Neural progenitor cell (in vitro differentiated cells): ENCODE measurements at regions not wholly inside any gene's neighbourhood (a gene's known extent, or its start where the extent isn't known, plus 50 kb on each side); places are given as distances from the start of the nearest gene placed in this dataset.

Experiments used
- DNase-seq: peaks from one replicate; pipeline ENCODE4 v3.0.0-alpha.2; 2016; ENCODE audit warnings: low spot score
- H2AFZ ChIP-seq: fragments of 200-600 bp; sonication (generic); replicated peaks from 2 replicates; pipeline ENCODE4 v1.6.1; 2016; ENCODE audit warnings: antibody characterized with exemption
- H3F3A ChIP-seq: fragments of 200-600 bp; sonication (generic); 2 replicates; pipeline ENCODE4 v1.6.1; 2016; ENCODE audit warnings: antibody characterized with exemption, low read depth
- H3K27ac ChIP-seq: fragments of 200-600 bp; sonication (generic); 2 replicates; pipeline ENCODE4 v1.5.1; 2016; ENCODE audit warnings: mild to moderate bottlenecking
- H3K27me3 ChIP-seq: fragments of 200-600 bp; sonication (generic); 2 replicates; pipeline ENCODE4 v1.6.1; 2016; ENCODE audit warnings: mild to moderate bottlenecking, moderate library complexity
- H3K36me3 ChIP-seq: fragments of 200-600 bp; sonication (generic); 2 replicates; pipeline ENCODE4 v1.5.1; 2016
- H3K4me1 ChIP-seq: fragments of 200-600 bp; sonication (generic); 2 replicates; pipeline ENCODE4 v1.6.1; 2016; ENCODE audit warnings: mixed run types
- H3K4me2 ChIP-seq: fragments of 200-600 bp; sonication (generic); 2 replicates; pipeline ENCODE4 v1.6.1; 2016
- H3K4me3 ChIP-seq: fragments of 200-600 bp; sonication (generic); 2 replicates; pipeline ENCODE4 v1.5.1; 2016
- H3K79me2 ChIP-seq: fragments of 200-600 bp; sonication (generic); 2 replicates; pipeline ENCODE4 v1.6.1; 2016; ENCODE audit warnings: low read depth
- H3K9ac ChIP-seq: fragments of 200-600 bp; sonication (generic); 2 replicates; pipeline ENCODE4 v1.6.1; 2016
- H3K9me3 ChIP-seq: fragments of 200-600 bp; sonication (generic); 2 replicates; pipeline ENCODE4 v1.5.1; 2016; ENCODE audit warnings: low read depth
- H4K20me1 ChIP-seq: fragments of 200-600 bp; sonication (generic); 2 replicates; pipeline ENCODE4 v1.6.1; 2016; ENCODE audit warnings: low read depth
- H3K27ac Mint-ChIP-seq: 3 replicates; pipeline ENCODE4 v1.8.0; 2021; ENCODE audit warnings: mixed read lengths
- H3K27me3 Mint-ChIP-seq: 2 replicates; pipeline ENCODE4 v1.8.0; 2022; ENCODE audit warnings: low read depth, mild to moderate bottlenecking, inconsistent platforms, moderate library complexity, mixed read lengths; ENCODE audit not compliant: insufficient read depth
- H3K36me3 Mint-ChIP-seq: 3 replicates; pipeline ENCODE4 v1.8.0; 2021; ENCODE audit warnings: mixed read lengths
- H3K4me1 Mint-ChIP-seq: 3 replicates; pipeline ENCODE4 v1.8.0; 2021; ENCODE audit warnings: mixed read lengths
- H3K4me3 Mint-ChIP-seq: 3 replicates; pipeline ENCODE4 v1.8.0; 2021; ENCODE audit warnings: mild to moderate bottlenecking, moderate library complexity, mixed read lengths
- H3K9me3 Mint-ChIP-seq: 3 replicates; pipeline ENCODE4 v1.8.0; 2020; ENCODE audit warnings: mixed read lengths
- CTCF ChIP-seq: fragments of 200-600 bp; sonication (generic); IDR thresholded peaks from 2 replicates; pipeline ENCODE4 v1.5.1; 2017; ENCODE audit warnings: antibody characterized with exemption, mild to moderate bottlenecking
- EZH2 ChIP-seq: fragments of 200-600 bp; sonication (generic); IDR thresholded peaks from 2 replicates; pipeline ENCODE4 v1.6.1; 2017; ENCODE audit warnings: antibody characterized with exemption, mild to moderate bottlenecking, moderate library complexity
- EZH2phosphoT487 ChIP-seq: fragments of 200-600 bp; sonication (generic); IDR thresholded peaks from 2 replicates; pipeline ENCODE4 v1.6.1; 2017; ENCODE audit warnings: antibody characterized with exemption

- Histone ChIP-seq H3K27ac (no peak overlapping the region), H2AFZ (no peak overlapping the region), H3K4me3 (no peak overlapping the region), H3K9me3 (no peaks in the 10 kb centered on the region), H3K27me3 (no peaks in the 10 kb centered on the region), H3K4me2 (no peak overlapping the region), H3K36me3 (no peaks in the 10 kb centered on the region), H4K20me1 (no peaks in the 10 kb centered on the region), H3K9ac (no peak overlapping the region), H3K79me2 (no peaks in the 10 kb centered on the region), H3F3A (no peaks in the 10 kb centered on the region), H3K4me1 (peaks cover 8% of the 10 kb centered on the region)
- Mint-ChIP-seq H3K27me3 (peaks cover 3% of the 10 kb centered on the region), H3K27ac (no peak overlapping the region), H3K4me1 (no peaks in the 10 kb centered on the region), H3K9me3 (no peaks in the 10 kb centered on the region), H3K36me3 (no peaks in the 10 kb centered on the region), H3K4me3 (no peak overlapping the region)
- DNase-seq = no peak
- TF ChIP-seq EZH2phosphoT487 = no peak
- no peak for TF ChIP-seq EZH2
- no peak for TF ChIP-seq CTCF
Measured at GRCh38 chr7:16023046-16023445, 336.6 kb upstream of the MEOX2 start.

- Histone ChIP-seq H3F3A (no peaks in the 10 kb centered on the region), H4K20me1 (no peaks in the 10 kb centered on the region), H3K27me3 (no peaks in the 10 kb centered on the region), H3K9me3 (no peaks in the 10 kb centered on the region), H3K4me3 (no peak overlapping the region), H3K4me1 (no peaks in the 10 kb centered on the region), H3K27ac (no peak overlapping the region), H3K79me2 (no peaks in the 10 kb centered on the region), H3K9ac (no peak overlapping the region), H3K4me2 (no peak overlapping the region), H3K36me3 (no peaks in the 10 kb centered on the region), H2AFZ (no peak overlapping the region)
- no peaks in the 10 kb centered on the region for H3K36me3 Mint-ChIP-seq
- H3K27me3 Mint-ChIP-seq = peaks cover 3% of the 10 kb centered on the region
- TF ChIP-seq EZH2 (no peak), EZH2phosphoT487 (no peak)
- no peak for DNase-seq
- H3K4me3 Mint-ChIP-seq = no peak overlapping the region
- H3K4me1 Mint-ChIP-seq = no peaks in the 10 kb centered on the region
- H3K27ac Mint-ChIP-seq = no peak overlapping the region
- H3K9me3 Mint-ChIP-seq = no peaks in the 10 kb centered on the region
Measured at GRCh38 chr7:16021851-16022250, 335.4 kb upstream of the MEOX2 start.

GRCh38 chr7:16015981-16016380 lies 329.5 kb upstream of the MEOX2 start:
- H3K9ac ChIP-seq = no peak overlapping the region

More at GRCh38 chr7:16015981-16016380, 329.5 kb upstream of the MEOX2 start:
- H3K79me2 ChIP-seq = no peaks in the 10 kb centered on the region
- H3K9me3 ChIP-seq = no peaks in the 10 kb centered on the region
- no peaks in the 10 kb centered on the region for H3K27me3 Mint-ChIP-seq
- H3K4me3 Mint-ChIP-seq = no peak overlapping the region
- H3F3A ChIP-seq = no peaks in the 10 kb centered on the region
- H4K20me1 ChIP-seq = no peaks in the 10 kb centered on the region
- no peaks in the 10 kb centered on the region for H3K27me3 ChIP-seq
- DNase-seq = no peak
- H2AFZ ChIP-seq = no peak overlapping the region
- TF ChIP-seq CTCF (no peak), EZH2phosphoT487 (no peak), EZH2 (no peak)
- H3K9me3 Mint-ChIP-seq = no peaks in the 10 kb centered on the region
- H3K4me3 ChIP-seq = no peak overlapping the region
- H3K4me2 ChIP-seq = no peak overlapping the region
- no peak overlapping the region for H3K27ac Mint-ChIP-seq
- no peaks in the 10 kb centered on the region for H3K4me1 Mint-ChIP-seq
- no peaks in the 10 kb centered on the region for H3K4me1 ChIP-seq
- H3K36me3 ChIP-seq = no peaks in the 10 kb centered on the region
- H3K36me3 Mint-ChIP-seq = no peaks in the 10 kb centered on the region
- no peak overlapping the region for H3K27ac ChIP-seq
